ENCODE measurements at regions not wholly inside any gene's neighbourhood (a gene's known extent, or its start where the extent isn't known, plus 50 kb on each side); places are given as distances from the start of the nearest gene placed in this dataset.

GRCh38 chr3:25900161-25900560 is 110.3 kb downstream of the OXSM start:
- TF ChIP-seq POLR2A (IDR thresholded peaks at IDR 0.05; ENCODE audit: low read depth, low read length) (no peak), POLR2AphosphoS5 (IDR thresholded peaks at IDR 0.05; ENCODE audit: low read depth, low read length) (no peak)

Measured in GM12891 (cell line).